Astrocyte (in vitro differentiated cells and primary cell): ENCODE measurements at regions not wholly inside any gene's neighbourhood (a gene's known extent, or its start where the extent isn't known, plus 50 kb on each side); places are given as distances from the start of the nearest gene placed in this dataset.

Experiments
- DNase-seq: peaks from one replicate; pipeline ENCODE4 v3.0.0-alpha.2; 2010; ENCODE audit warnings: low read depth
- FAIRE-seq: peaks from 2 replicates; lab custom pipeline; 2011; peaks lifted over from hg19 to GRCh38; lab: Jason Lieb, UNC
- H2AFZ ChIP-seq: 2 replicates; pipeline ENCODE4 v1.6.0; 2012; ENCODE audit warnings: low read depth, low read length, inconsistent platforms
- H3K27ac ChIP-seq: 2 replicates; pipeline ENCODE4 v1.5.1; 2011; ENCODE audit warnings: low read depth, low read length, inconsistent platforms
- H3K27me3 ChIP-seq: 2 replicates; pipeline ENCODE4 v1.6.0; 2011; ENCODE audit warnings: low read length, inconsistent platforms; ENCODE audit not compliant: insufficient read depth
- H3K36me3 ChIP-seq: 2 replicates; pipeline ENCODE4 v1.5.1; 2011; ENCODE audit warnings: low read length, inconsistent platforms; ENCODE audit not compliant: insufficient read depth
- H3K4me1 ChIP-seq: 2 replicates; pipeline ENCODE4 v1.5.1; 2011; ENCODE audit warnings: low read length, inconsistent platforms; ENCODE audit not compliant: insufficient read depth
- H3K4me2 ChIP-seq: 2 replicates; pipeline ENCODE4 v1.6.0; 2012; ENCODE audit warnings: low read length, inconsistent platforms
- H3K4me3 ChIP-seq: 2 replicates; pipeline ENCODE4 v1.5.1; 2011; ENCODE audit warnings: low read depth, mild to moderate bottlenecking, low read length, inconsistent platforms; ENCODE audit not compliant: insufficient read depth
- H3K79me2 ChIP-seq: 2 replicates; pipeline ENCODE4 v1.6.0; 2012; ENCODE audit warnings: mild to moderate bottlenecking, low read length, inconsistent platforms; ENCODE audit not compliant: insufficient read depth
- H3K9ac ChIP-seq: 2 replicates; pipeline ENCODE4 v1.6.0; 2012; ENCODE audit warnings: mild to moderate bottlenecking, low read length, inconsistent platforms
- H3K9me3 ChIP-seq: 2 replicates; pipeline ENCODE4 v1.5.1; 2012; ENCODE audit warnings: low read depth, mild to moderate bottlenecking, low read length, inconsistent platforms; ENCODE audit not compliant: insufficient read depth
- H4K20me1 ChIP-seq: 2 replicates; pipeline ENCODE4 v1.6.0; 2012; ENCODE audit warnings: low read length, inconsistent platforms; ENCODE audit not compliant: insufficient read depth
- H3K27ac Mint-ChIP-seq: one replicate; pipeline ENCODE4 v1.8.0; 2021; ENCODE audit warnings: mild to moderate bottlenecking, mixed read lengths; ENCODE audit not compliant: unreplicated experiment
- H3K27me3 Mint-ChIP-seq: one replicate; pipeline ENCODE4 v1.8.0; 2021; ENCODE audit warnings: low read depth, mixed read lengths; ENCODE audit not compliant: unreplicated experiment
- H3K36me3 Mint-ChIP-seq: one replicate; pipeline ENCODE4 v1.8.0; 2021; ENCODE audit warnings: low read depth, mixed read lengths; ENCODE audit not compliant: unreplicated experiment
- H3K4me1 Mint-ChIP-seq: one replicate; pipeline ENCODE4 v1.8.0; 2021; ENCODE audit warnings: low read depth, mixed read lengths; ENCODE audit not compliant: unreplicated experiment
- H3K4me3 Mint-ChIP-seq: one replicate; pipeline ENCODE4 v1.8.0; 2021; ENCODE audit warnings: mild to moderate bottlenecking, moderate library complexity, mixed read lengths; ENCODE audit not compliant: unreplicated experiment
- H3K9me3 Mint-ChIP-seq: one replicate; pipeline ENCODE4 v1.8.0; 2021; ENCODE audit warnings: mild to moderate bottlenecking, mixed read lengths; ENCODE audit not compliant: unreplicated experiment
- EZH2 ChIP-seq: IDR thresholded peaks from 2 replicates; pipeline ENCODE4 v1.6.1; 2012; ENCODE audit warnings: mild to moderate bottlenecking, low read length, inconsistent platforms; ENCODE audit not compliant: insufficient read depth
- TF ChIP-seq, protein P1 (sequence below): IDR thresholded peaks from 2 replicates; pipeline ENCODE4 v1.5.1; 2011; ENCODE audit warnings: low read depth, mild to moderate bottlenecking, inconsistent platforms, low read length, moderate library complexity; ENCODE audit not compliant: insufficient read depth

GRCh38 chr1:193539731-193540459 is 353.5 kb upstream of the B3GALT2 start:
- TF ChIP-seq EZH2, result no peak
- TF ChIP-seq, protein P1, sequence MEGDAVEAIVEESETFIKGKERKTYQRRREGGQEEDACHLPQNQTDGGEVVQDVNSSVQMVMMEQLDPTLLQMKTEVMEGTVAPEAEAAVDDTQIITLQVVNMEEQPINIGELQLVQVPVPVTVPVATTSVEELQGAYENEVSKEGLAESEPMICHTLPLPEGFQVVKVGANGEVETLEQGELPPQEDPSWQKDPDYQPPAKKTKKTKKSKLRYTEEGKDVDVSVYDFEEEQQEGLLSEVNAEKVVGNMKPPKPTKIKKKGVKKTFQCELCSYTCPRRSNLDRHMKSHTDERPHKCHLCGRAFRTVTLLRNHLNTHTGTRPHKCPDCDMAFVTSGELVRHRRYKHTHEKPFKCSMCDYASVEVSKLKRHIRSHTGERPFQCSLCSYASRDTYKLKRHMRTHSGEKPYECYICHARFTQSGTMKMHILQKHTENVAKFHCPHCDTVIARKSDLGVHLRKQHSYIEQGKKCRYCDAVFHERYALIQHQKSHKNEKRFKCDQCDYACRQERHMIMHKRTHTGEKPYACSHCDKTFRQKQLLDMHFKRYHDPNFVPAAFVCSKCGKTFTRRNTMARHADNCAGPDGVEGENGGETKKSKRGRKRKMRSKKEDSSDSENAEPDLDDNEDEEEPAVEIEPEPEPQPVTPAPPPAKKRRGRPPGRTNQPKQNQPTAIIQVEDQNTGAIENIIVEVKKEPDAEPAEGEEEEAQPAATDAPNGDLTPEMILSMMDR, result no peak
- no peaks in the 10 kb centered on the region for H3K36me3 Mint-ChIP-seq
- no peak overlapping the region for H3K4me3 Mint-ChIP-seq
- Histone ChIP-seq H2AFZ (no peak overlapping the region), H3K36me3 (no peaks in the 10 kb centered on the region), H3K79me2 (no peaks in the 10 kb centered on the region), H3K4me3 (no peak overlapping the region), H3K9ac (no peak overlapping the region), H3K27me3 (no peaks in the 10 kb centered on the region), H4K20me1 (no peaks in the 10 kb centered on the region), H3K9me3 (no peaks in the 10 kb centered on the region), H3K27ac (no peak overlapping the region), H3K4me2 (no peak overlapping the region), H3K4me1 (no peaks in the 10 kb centered on the region)
- H3K9me3 Mint-ChIP-seq, result peaks cover under 1% of the 10 kb centered on the region
- DNase-seq, result no peak
- peaks cover 15% of the 10 kb centered on the region for H3K4me1 Mint-ChIP-seq
- H3K27me3 Mint-ChIP-seq, result no peaks in the 10 kb centered on the region
- no peak for FAIRE-seq
- H3K27ac Mint-ChIP-seq, result no peak overlapping the region

GRCh38 chr1:193538680-193539079 is 352.3 kb upstream of the B3GALT2 start:
- no peak for TF ChIP-seq EZH2
- TF ChIP-seq, protein P1, result no peak
- DNase-seq, result no peak
- Histone ChIP-seq H3K9me3 (no peaks in the 10 kb centered on the region), H3K27me3 (no peaks in the 10 kb centered on the region), H3K36me3 (no peaks in the 10 kb centered on the region), H3K4me2 (no peak overlapping the region), H4K20me1 (no peaks in the 10 kb centered on the region), H3K4me3 (no peak overlapping the region), H3K4me1 (no peaks in the 10 kb centered on the region), H2AFZ (no peak overlapping the region), H3K9ac (no peak overlapping the region), H3K27ac (no peak overlapping the region), H3K79me2 (no peaks in the 10 kb centered on the region)
- FAIRE-seq, result no peak
- H3K27me3 Mint-ChIP-seq, result no peaks in the 10 kb centered on the region
- H3K36me3 Mint-ChIP-seq, result no peaks in the 10 kb centered on the region
- H3K9me3 Mint-ChIP-seq, result no peaks in the 10 kb centered on the region
- H3K27ac Mint-ChIP-seq, result no peak overlapping the region
- no peak overlapping the region for H3K4me3 Mint-ChIP-seq
- H3K4me1 Mint-ChIP-seq, result peaks cover 15% of the 10 kb centered on the region

GRCh38 chr1:193538003-193538354 is 351.6 kb upstream of the B3GALT2 start:
- Histone ChIP-seq H3K4me2 (no peak overlapping the region), H3K9ac (no peak overlapping the region), H3K4me1 (no peaks in the 10 kb centered on the region), H3K27me3 (no peaks in the 10 kb centered on the region), H4K20me1 (no peaks in the 10 kb centered on the region), H3K4me3 (no peak overlapping the region), H2AFZ (no peak overlapping the region), H3K27ac (no peak overlapping the region), H3K9me3 (no peaks in the 10 kb centered on the region), H3K36me3 (no peaks in the 10 kb centered on the region), H3K79me2 (no peaks in the 10 kb centered on the region)
- H3K4me1 Mint-ChIP-seq, result peaks cover 12% of the 10 kb centered on the region
- H3K27ac Mint-ChIP-seq, result no peak overlapping the region
- TF ChIP-seq, protein P1, result no peak
- TF ChIP-seq EZH2, result no peak
- H3K9me3 Mint-ChIP-seq, result no peaks in the 10 kb centered on the region
- H3K27me3 Mint-ChIP-seq, result no peaks in the 10 kb centered on the region
- no peak for DNase-seq
- H3K36me3 Mint-ChIP-seq, result no peaks in the 10 kb centered on the region
- no peak for FAIRE-seq
- H3K4me3 Mint-ChIP-seq, result no peak overlapping the region
